Caco-2 (cell line): ENCODE measurements at regions not wholly inside any gene's neighbourhood (a gene's known extent, or its start where the extent isn't known, plus 50 kb on each side); places are given as distances from the start of the nearest gene placed in this dataset.

Source experiments
- BruUV-seq: library from RNA; stranded (reverse); fragments of 400-500 nt; replicated peaks from 2 replicates; lab custom pipeline; 2021; lab: Mats Ljungman, UMichigan
- CTCF ChIA-PET: fragments of 300-600 bp; sonication (Branson Sonifier 250); formaldehyde crosslinking; loops from one replicate; lab custom pipeline; 2022; ENCODE audit warnings: antibody characterized with exemption; lab: Charles Lee
- POLR2A ChIA-PET: fragments of 300-600 bp; sonication (Branson Sonifier 250); formaldehyde crosslinking; loops from one replicate; lab custom pipeline; 2022; ENCODE audit warnings: antibody characterized with exemption; lab: Charles Lee
- DNase-seq, 2 experiments: peaks; one replicate each; pipeline versions ENCODE4 v3.0.0 to v3.0.0-alpha.2; 2020 to 2022
- H3K27me3 ChIP-seq: replicated peaks from 2 replicates; pipeline ENCODE4 v1.6.0; 2011; ENCODE audit warnings: low read length; ENCODE audit not compliant: control insufficient read depth, insufficient read depth
- H3K36me3 ChIP-seq: 2 replicates; pipeline ENCODE4 v1.5.1; 2011; ENCODE audit warnings: low read length; ENCODE audit not compliant: control insufficient read depth, insufficient read depth
- H3K4me1 ChIP-seq: fragments of 250-450 bp; sonication (Bioruptor Pico); 2 replicates; pipeline ENCODE4 v1.5.1; 2020; ENCODE audit warnings: mild to moderate bottlenecking
- H3K4me3 ChIP-seq: 2 replicates; pipeline ENCODE4 v1.5.1; 2011; ENCODE audit warnings: low read depth, mild to moderate bottlenecking, control low read depth, low read length
- H3K9me3 ChIP-seq: fragments of 250-450 bp; sonication (Bioruptor Pico); 2 replicates; pipeline ENCODE4 v1.5.1; 2020; ENCODE audit warnings: mild to moderate bottlenecking, moderate library complexity
- H3K27ac Mint-ChIP-seq: one replicate; pipeline ENCODE4 v1.8.0; 2022; ENCODE audit warnings: mixed read lengths; ENCODE audit not compliant: unreplicated experiment
- H3K27me3 Mint-ChIP-seq: one replicate; pipeline ENCODE4 v1.8.0; 2022; ENCODE audit warnings: mixed read lengths; ENCODE audit not compliant: insufficient read depth, unreplicated experiment
- H3K36me3 Mint-ChIP-seq: one replicate; pipeline ENCODE4 v1.8.0; 2022; ENCODE audit warnings: mild to moderate bottlenecking, mixed read lengths; ENCODE audit not compliant: insufficient read depth, unreplicated experiment
- H3K4me1 Mint-ChIP-seq: one replicate; pipeline ENCODE4 v1.8.0; 2022; ENCODE audit warnings: low read depth, mixed read lengths; ENCODE audit not compliant: unreplicated experiment
- H3K4me3 Mint-ChIP-seq: one replicate; pipeline ENCODE4 v1.8.0; 2022; ENCODE audit warnings: mild to moderate bottlenecking, moderate library complexity, mixed read lengths; ENCODE audit not compliant: unreplicated experiment
- H3K9me3 Mint-ChIP-seq: one replicate; pipeline ENCODE4 v1.8.0; 2022; ENCODE audit warnings: mixed read lengths; ENCODE audit not compliant: unreplicated experiment
- intact Hi-C: fragments of 100-400 bp; cut with micrococcal nuclease; formaldehyde crosslinking; loops from one replicate; pipeline ENCODE4 v1.10.0; 2022; ENCODE audit not compliant: unreplicated experiment
- TF ChIP-seq, protein P1 (sequence below), 2 experiments: fragments of 200-600 bp in 1 of 2; IDR thresholded peaks; 1 replicate in 1 of 2; 2 replicates in 1 of 2; pipeline versions ENCODE4 v1.5.1 to v1.8.0; 2011 to 2022; ENCODE audit warnings: antibody characterized with exemption in 1 of 2, control low read depth in 1 of 2, inconsistent platforms in 1 of 2, low read depth in 1 of 2, low read length in 1 of 2, mild to moderate bottlenecking in 1 of 2, moderate library complexity in 1 of 2; ENCODE audit not compliant: insufficient read depth in 1 of 2, severe bottlenecking in 1 of 2, unreplicated experiment in 1 of 2

DNA sequence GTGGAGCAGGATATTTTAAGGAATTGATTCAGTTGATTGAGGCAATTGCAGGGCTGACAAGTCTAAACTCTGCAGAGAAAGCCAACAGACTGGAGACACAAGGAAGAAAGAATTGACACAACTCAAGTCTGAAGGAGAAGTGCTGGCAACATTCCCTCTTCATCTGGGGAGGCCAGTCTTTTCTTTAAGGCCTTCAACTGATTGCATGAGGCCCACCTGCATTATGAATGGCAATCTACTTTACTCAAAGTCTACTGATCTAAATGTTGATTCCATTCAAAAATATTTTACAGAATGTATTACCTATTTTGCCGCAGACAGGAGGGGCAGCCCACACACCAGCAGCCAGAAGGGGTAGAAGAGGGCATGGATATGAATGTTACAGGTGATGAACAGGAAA is 425.2 kb downstream of the PCDH10 start:
- no peak for DNase-seq
- no peaks in the 10 kb centered on the region for H3K4me1 ChIP-seq
- Mint-ChIP-seq H3K36me3 (no peaks in the 10 kb centered on the region), H3K9me3 (no peaks in the 10 kb centered on the region), H3K27me3 (no peaks in the 10 kb centered on the region), H3K4me3 (no peak overlapping the region), H3K27ac (no peak overlapping the region), H3K4me1 (no peaks in the 10 kb centered on the region)
- ChIA-PET CTCF (no interaction called here), POLR2A (no interaction called here)
- no peaks in the 10 kb centered on the region for H3K36me3 ChIP-seq
- TF ChIP-seq, protein P1, sequence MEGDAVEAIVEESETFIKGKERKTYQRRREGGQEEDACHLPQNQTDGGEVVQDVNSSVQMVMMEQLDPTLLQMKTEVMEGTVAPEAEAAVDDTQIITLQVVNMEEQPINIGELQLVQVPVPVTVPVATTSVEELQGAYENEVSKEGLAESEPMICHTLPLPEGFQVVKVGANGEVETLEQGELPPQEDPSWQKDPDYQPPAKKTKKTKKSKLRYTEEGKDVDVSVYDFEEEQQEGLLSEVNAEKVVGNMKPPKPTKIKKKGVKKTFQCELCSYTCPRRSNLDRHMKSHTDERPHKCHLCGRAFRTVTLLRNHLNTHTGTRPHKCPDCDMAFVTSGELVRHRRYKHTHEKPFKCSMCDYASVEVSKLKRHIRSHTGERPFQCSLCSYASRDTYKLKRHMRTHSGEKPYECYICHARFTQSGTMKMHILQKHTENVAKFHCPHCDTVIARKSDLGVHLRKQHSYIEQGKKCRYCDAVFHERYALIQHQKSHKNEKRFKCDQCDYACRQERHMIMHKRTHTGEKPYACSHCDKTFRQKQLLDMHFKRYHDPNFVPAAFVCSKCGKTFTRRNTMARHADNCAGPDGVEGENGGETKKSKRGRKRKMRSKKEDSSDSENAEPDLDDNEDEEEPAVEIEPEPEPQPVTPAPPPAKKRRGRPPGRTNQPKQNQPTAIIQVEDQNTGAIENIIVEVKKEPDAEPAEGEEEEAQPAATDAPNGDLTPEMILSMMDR (IDR thresholded peaks at IDR 0.05; ENCODE audit: insufficient read depth in 1 of 2, low read depth in 1 of 2, low read length in 1 of 2, severe bottlenecking in 1 of 2, unreplicated experiment in 1 of 2), result no peak
- H3K27me3 ChIP-seq, result no peaks in the 10 kb centered on the region
- no TSS peak for BruUV-seq
- intact Hi-C loops, result no loop called here
- H3K4me3 ChIP-seq, result no peak overlapping the region
- H3K9me3 ChIP-seq, result no peaks in the 10 kb centered on the region

DNA sequence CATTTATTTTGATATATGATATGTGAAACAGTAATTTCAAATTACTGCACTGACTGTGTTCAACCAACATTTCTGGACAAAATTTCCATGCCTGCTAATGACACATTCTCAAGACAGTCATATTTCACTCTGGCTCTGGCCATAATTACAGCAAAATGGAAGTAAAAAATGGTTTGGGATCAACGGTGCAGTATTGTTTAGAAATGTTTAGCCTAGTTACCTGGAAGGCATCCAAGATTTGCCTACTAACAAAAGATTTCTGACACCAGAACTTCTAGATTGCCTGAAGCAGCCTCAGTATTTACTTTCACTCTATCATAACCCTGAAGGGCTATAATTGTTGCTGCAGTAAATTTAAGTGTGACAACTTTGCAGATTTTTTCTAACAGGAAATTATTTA is 416.3 kb downstream of the PCDH10 start:
- no peaks in the 10 kb centered on the region for H3K27me3 ChIP-seq
- no TSS peak for BruUV-seq
- no peak for DNase-seq
- no peaks in the 10 kb centered on the region for H3K4me1 ChIP-seq
- TF ChIP-seq, protein P1 (IDR thresholded peaks at IDR 0.05; ENCODE audit: insufficient read depth in 1 of 2, low read depth in 1 of 2, low read length in 1 of 2, severe bottlenecking in 1 of 2, unreplicated experiment in 1 of 2), result no peak
- intact Hi-C loops, result no loop called here
- Mint-ChIP-seq H3K27ac (no peak overlapping the region), H3K4me3 (no peak overlapping the region), H3K36me3 (no peaks in the 10 kb centered on the region), H3K9me3 (no peaks in the 10 kb centered on the region), H3K4me1 (no peaks in the 10 kb centered on the region), H3K27me3 (no peaks in the 10 kb centered on the region)
- H3K4me3 ChIP-seq, result no peak overlapping the region
- H3K9me3 ChIP-seq, result no peaks in the 10 kb centered on the region
- no peaks in the 10 kb centered on the region for H3K36me3 ChIP-seq
- POLR2A ChIA-PET, result no interaction called here
- CTCF ChIA-PET, result no interaction called here

DNA sequence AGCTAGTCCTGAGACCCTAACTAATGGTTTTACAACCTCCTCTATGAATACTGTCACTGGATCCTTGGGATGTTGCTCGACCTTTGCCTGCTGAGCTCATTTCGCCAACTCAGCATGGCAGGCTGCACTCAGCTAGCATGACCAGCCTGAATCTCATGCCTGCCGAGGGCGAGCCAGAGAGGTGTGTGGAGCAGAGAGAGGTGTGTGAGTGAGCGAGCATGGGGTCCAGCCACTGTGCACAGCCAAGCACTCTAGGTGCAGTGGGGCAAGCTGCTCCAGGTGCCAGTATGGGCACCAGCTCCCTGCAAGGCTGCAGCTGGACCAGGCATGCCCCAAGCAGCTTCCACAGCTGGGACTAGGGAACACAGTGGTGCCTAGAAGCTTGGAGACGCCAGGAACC is 410.9 kb downstream of the PCDH10 start:
- Histone ChIP-seq H3K4me1 (no peaks in the 10 kb centered on the region), H3K4me3 (no peak overlapping the region), H3K36me3 (no peaks in the 10 kb centered on the region), H3K9me3 (no peaks in the 10 kb centered on the region), H3K27me3 (no peaks in the 10 kb centered on the region)
- no peaks in the 10 kb centered on the region for H3K27me3 Mint-ChIP-seq
- H3K27ac Mint-ChIP-seq, result no peak overlapping the region
- intact Hi-C loops, result no loop called here
- TF ChIP-seq, protein P1 (IDR thresholded peaks at IDR 0.05; ENCODE audit: insufficient read depth in 1 of 2, low read depth in 1 of 2, low read length in 1 of 2, severe bottlenecking in 1 of 2, unreplicated experiment in 1 of 2), result no peak
- ChIA-PET CTCF (no interaction called here), POLR2A (no interaction called here)
- no peaks in the 10 kb centered on the region for H3K9me3 Mint-ChIP-seq
- no peaks in the 10 kb centered on the region for H3K36me3 Mint-ChIP-seq
- H3K4me3 Mint-ChIP-seq, result no peak overlapping the region
- no peak for DNase-seq
- BruUV-seq, result no TSS peak
- no peaks in the 10 kb centered on the region for H3K4me1 Mint-ChIP-seq
